GM18951 (cell line): ENCODE measurements at regions not wholly inside any gene's neighbourhood (a gene's known extent, or its start where the extent isn't known, plus 50 kb on each side); places are given as distances from the start of the nearest gene placed in this dataset.

ENCODE experiments used
- POLR2A ChIP-seq: IDR thresholded peaks from 4 replicates; pipeline ENCODE4 v1.6.1; 2011; ENCODE audit warnings: mild to moderate bottlenecking; ENCODE audit not compliant: insufficient read length, insufficient read depth; ENCODE audit errors: extremely low read depth
- in situ Hi-C: fragments of 300-500 bp; cut with MboI; formaldehyde crosslinking; loops from one replicate; pipeline ENCODE4 v1.12.0; 2022; ENCODE audit warnings: low sequenced_read_pairs, mixed read lengths, inconsistent platforms; ENCODE audit not compliant: unreplicated experiment

GRCh38 chr17:71057938-71058337 lies 888.6 kb downstream of the KCNJ2 start:
- TF ChIP-seq POLR2A, result no peak
- in situ Hi-C loops, result no loop called here

GRCh38 chr17:71063127-71063526 lies 893.8 kb downstream of the KCNJ2 start:
- in situ Hi-C loops, result no loop called here
- TF ChIP-seq POLR2A, result no peak

- no peak for TF ChIP-seq POLR2A
- in situ Hi-C loops, result no loop called here
Observed at GRCh38 chr17:71063559-71063958, 894.2 kb downstream of the KCNJ2 start.

- in situ Hi-C loops, result no loop called here
- TF ChIP-seq POLR2A, result no peak
Observed at GRCh38 chr17:71067669-71068407, 898.5 kb downstream of the KCNJ2 start.

GRCh38 chr17:71068408-71068750 lies 899.0 kb downstream of the KCNJ2 start:
- in situ Hi-C loops, result no loop called here
- TF ChIP-seq POLR2A, result no peak

- no peak for TF ChIP-seq POLR2A
- in situ Hi-C loops, result no loop called here
Observed at GRCh38 chr17:71071041-71071440, 901.7 kb downstream of the KCNJ2 start.

- TF ChIP-seq POLR2A, result no peak
Observed at GRCh38 chr17:71071837-71072236, 902.5 kb downstream of the KCNJ2 start.

GRCh38 chr17:71080937-71081336 lies 911.6 kb downstream of the KCNJ2 start:
- TF ChIP-seq POLR2A, result no peak
- in situ Hi-C loops, result no loop called here

More at GRCh38 chr17:71071837-71072236, 902.5 kb downstream of the KCNJ2 start:
- in situ Hi-C loops, result no loop called here

GRCh38 chr17:71081666-71082065 lies 912.3 kb downstream of the KCNJ2 start:
- no peak for TF ChIP-seq POLR2A
- in situ Hi-C loops, result no loop called here

- no peak for TF ChIP-seq POLR2A
- in situ Hi-C loops, result no loop called here
Observed at GRCh38 chr17:71084219-71084618, 914.9 kb downstream of the KCNJ2 start.

- in situ Hi-C loops, result no loop called here
- no peak for TF ChIP-seq POLR2A
Observed at GRCh38 chr17:71084838-71085237, 915.5 kb downstream of the KCNJ2 start.

GRCh38 chr17:71085238-71086033 lies 916.1 kb downstream of the KCNJ2 start:
- in situ Hi-C loops, result no loop called here
- TF ChIP-seq POLR2A, result no peak

- in situ Hi-C loops, result no loop called here
- no peak for TF ChIP-seq POLR2A
Observed at GRCh38 chr17:71089431-71089830, 920.1 kb downstream of the KCNJ2 start.

GRCh38 chr17:71098071-71098470 lies 928.7 kb downstream of the KCNJ2 start:
- in situ Hi-C loops, result no loop called here
- no peak for TF ChIP-seq POLR2A
